SK-N-SH (cell line): ENCODE measurements at regions not wholly inside any gene's neighbourhood (a gene's known extent, or its start where the extent isn't known, plus 50 kb on each side); places are given as distances from the start of the nearest gene placed in this dataset.

ENCODE experiments used
- CTCF ChIA-PET: fragments of 300-600, 350-600 bp; formaldehyde crosslinking; extraction: SDS; loops from one replicate; lab custom pipeline; 2021; lab: Yijun Ruan, JAX
- POLR2A ChIA-PET: fragments of 350-600 bp; sonication (Branson Sonifier 250); formaldehyde crosslinking; extraction: SDS; loops from one replicate; lab custom pipeline; 2020; ENCODE audit warnings: antibody characterized with exemption, inconsistent platforms; lab: Yijun Ruan, JAX
- DNase-seq: peaks from one replicate; pipeline ENCODE4 v3.0.0; 2012
- H2AFZ ChIP-seq: fragments of 200-600 bp; sonication (generic); 2 replicates; pipeline ENCODE4 v1.8.1; 2016; ENCODE audit warnings: antibody characterized with exemption, mild to moderate bottlenecking, low read depth
- H3F3A ChIP-seq: fragments of 200-600 bp; sonication (generic); replicated peaks from 2 replicates; pipeline ENCODE3; 2016; ENCODE audit warnings: antibody characterized with exemption, mild to moderate bottlenecking; ENCODE audit not compliant: insufficient read depth
- H3K27ac ChIP-seq, 2 experiments: fragments of 200-500 bp in 1 of 2; fragments of 200-600 bp in 1 of 2; sonication (Bioruptor generic) in 1 of 2; sonication (generic), shearing (Covaris generic) in 1 of 2; 2 replicates each; pipeline versions ENCODE4 v1.5.1 to v1.6.1; 2014 to 2016; ENCODE audit warnings: low read depth in 2 of 2, inconsistent platforms in 1 of 2, low read length in 1 of 2, mild to moderate bottlenecking in 1 of 2, mixed read lengths in 1 of 2
- H3K27me3 ChIP-seq: fragments of 200-600 bp; sonication (generic), shearing (Covaris generic); 2 replicates; pipeline ENCODE4 v1.6.1; 2016; ENCODE audit warnings: mixed run types; ENCODE audit not compliant: insufficient read depth
- H3K36me3 ChIP-seq, 2 experiments: fragments of 200-500 bp in 1 of 2; fragments of 200-600 bp in 1 of 2; sonication (Bioruptor generic) in 1 of 2; sonication (generic) in 1 of 2; replicated peaks in 1 of 2; 2 replicates each; pipeline versions ENCODE3 to v1.5.1; 2014 to 2016; ENCODE audit warnings: low read length in 1 of 2, mild to moderate bottlenecking in 1 of 2; ENCODE audit not compliant: insufficient read depth in 2 of 2, control insufficient read depth in 1 of 2
- H3K4me1 ChIP-seq, 2 experiments: fragments of 200-500 bp in 1 of 2; fragments of 200-600 bp in 1 of 2; sonication (Bioruptor generic) in 1 of 2; sonication (generic), shearing (Covaris generic) in 1 of 2; 2 replicates each; pipeline versions ENCODE4 v1.5.1 to v1.6.1; 2014 to 2016; ENCODE audit warnings: low read depth in 1 of 2, low read length in 1 of 2, mixed run types in 1 of 2; ENCODE audit not compliant: insufficient read depth in 2 of 2, control insufficient read depth in 1 of 2
- H3K4me2 ChIP-seq: fragments of 200-600 bp; sonication (generic), shearing (Covaris generic); 2 replicates; pipeline ENCODE4 v1.6.1; 2017; ENCODE audit warnings: mixed run types
- H3K4me3 ChIP-seq, 2 experiments: fragments of 200-500 bp in 1 of 2; fragments of 200-600 bp in 1 of 2; sonication (Bioruptor generic) in 1 of 2; sonication (generic), shearing (Covaris generic) in 1 of 2; 2 replicates each; pipeline versions ENCODE4 v1.5.1 to v1.8.1; 2014 to 2016; ENCODE audit warnings: low read depth in 2 of 2, inconsistent platforms in 1 of 2, low read length in 1 of 2, mild to moderate bottlenecking in 1 of 2, mixed read lengths in 1 of 2, moderate library complexity in 1 of 2
- H3K79me2 ChIP-seq: fragments of 200-600 bp; sonication (generic); 2 replicates; pipeline ENCODE4 v1.8.1; 2017; ENCODE audit warnings: mild to moderate bottlenecking; ENCODE audit not compliant: insufficient read depth
- H3K9ac ChIP-seq: fragments of 200-600 bp; sonication (generic); 2 replicates; pipeline ENCODE4 v1.6.1; 2017; ENCODE audit warnings: mixed run types
- H3K9me2 ChIP-seq: fragments of 200-600 bp; sonication (generic); 2 replicates; pipeline ENCODE4 v1.6.1; 2017; ENCODE audit warnings: mixed run types
- H3K9me3 ChIP-seq: fragments of 200-600 bp; sonication (generic); 2 replicates; pipeline ENCODE4 v1.6.1; 2017; ENCODE audit warnings: mixed run types, mild to moderate bottlenecking, moderate library complexity
- H4K20me1 ChIP-seq: fragments of 200-600 bp; sonication (generic); 2 replicates; pipeline ENCODE4 v1.6.1; 2017; ENCODE audit warnings: mild to moderate bottlenecking, mixed run types; ENCODE audit not compliant: insufficient read depth
- JUND ChIP-seq: IDR thresholded peaks from 2 replicates; pipeline ENCODE4 v1.4.0; 2012
- NFIC ChIP-seq: IDR thresholded peaks from 2 replicates; pipeline ENCODE4 v1.4.0; 2012; ENCODE audit warnings: borderline replicate concordance
- RAD21 ChIP-seq: IDR thresholded peaks from 2 replicates; pipeline ENCODE4 v1.6.1; 2012; ENCODE audit warnings: mild to moderate bottlenecking, low read length
- SIN3A ChIP-seq: IDR thresholded peaks from 2 replicates; pipeline ENCODE4 v1.6.1; 2012; ENCODE audit warnings: low read depth, mild to moderate bottlenecking, low read length, moderate library complexity, borderline replicate concordance
- TAF1 ChIP-seq: IDR thresholded peaks from 2 replicates; pipeline ENCODE4 v1.6.1; 2012; ENCODE audit warnings: low read depth, mild to moderate bottlenecking, low read length, moderate library complexity, borderline replicate concordance
- YY1 ChIP-seq: IDR thresholded peaks from 2 replicates; pipeline ENCODE4 v1.4.0; 2012; ENCODE audit warnings: low read depth, mild to moderate bottlenecking
- WGBS: methylation state at CpG from one replicate; pipeline ENCODE4 v1.1.6; 2017; ENCODE audit warnings: low lambda C conversion rate; 5-methylcytosine and 5-hydroxymethylcytosine counted together
- TF ChIP-seq, protein P1 (sequence below): fragments of 150-350 bp; IDR thresholded peaks from 2 replicates; pipeline ENCODE4 v1.6.1; 2017; ENCODE audit warnings: antibody characterized with exemption, low read length, low read depth, borderline replicate concordance
- TF ChIP-seq, protein P2 (sequence below): IDR thresholded peaks from 2 replicates; pipeline ENCODE4 v1.6.1; 2012; ENCODE audit warnings: mild to moderate bottlenecking, low read depth, low read length, moderate library complexity
- TF ChIP-seq, protein P3 (sequence below): fragments of 200-600 bp; sonication (generic); IDR thresholded peaks from 2 replicates; pipeline ENCODE4 v1.6.1; 2017; ENCODE audit warnings: antibody characterized with exemption, mild to moderate bottlenecking, moderate library complexity

DNA sequence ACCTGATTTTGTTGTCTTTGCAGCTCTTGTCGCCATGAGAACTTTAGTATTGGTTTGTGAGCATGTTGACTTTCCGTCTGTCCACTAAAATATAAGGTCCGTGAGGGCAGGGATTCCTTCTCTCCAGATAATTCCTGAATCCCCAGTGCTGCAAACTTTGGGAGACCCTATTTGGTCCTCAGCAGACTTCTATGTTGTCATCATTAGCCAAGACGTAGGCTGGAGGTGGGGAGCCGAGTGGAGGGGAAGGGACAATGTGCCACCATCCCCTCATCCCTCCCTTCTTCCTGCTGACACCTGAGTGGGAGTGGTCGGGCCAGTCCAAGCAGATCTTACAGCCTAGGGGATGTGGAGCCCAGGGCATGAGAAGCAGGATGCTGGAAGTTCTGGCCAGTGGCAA, 690.6 kb downstream of the TBC1D22A start:
- Histone ChIP-seq H3K4me1 (peaks cover 0 to 11% of the 10 kb centered on the region in 2 experiments; a peak in 1 of 4 replicates), H3F3A (no peaks in the 10 kb centered on the region), H3K9me3 (peaks cover 11% of the 10 kb centered on the region), H3K4me3 (no peak overlapping the region), H3K9ac (no peak overlapping the region), H3K9me2 (no peaks in the 10 kb centered on the region), H3K27ac (no peak overlapping the region), H4K20me1 (no peaks in the 10 kb centered on the region), H2AFZ (no peak overlapping the region), H3K4me2 (no peak overlapping the region), H3K36me3 (no peaks in the 10 kb centered on the region), H3K79me2 (no peaks in the 10 kb centered on the region), H3K27me3 (no peaks in the 10 kb centered on the region)
- ChIA-PET CTCF (no interaction called here), POLR2A (no interaction called here)
- 19% methylated on average over 6 of the region's 6 CpGs for WGBS
- no peak for DNase-seq
- no peak for TF ChIP-seq YY1
- TF ChIP-seq, protein P1, sequence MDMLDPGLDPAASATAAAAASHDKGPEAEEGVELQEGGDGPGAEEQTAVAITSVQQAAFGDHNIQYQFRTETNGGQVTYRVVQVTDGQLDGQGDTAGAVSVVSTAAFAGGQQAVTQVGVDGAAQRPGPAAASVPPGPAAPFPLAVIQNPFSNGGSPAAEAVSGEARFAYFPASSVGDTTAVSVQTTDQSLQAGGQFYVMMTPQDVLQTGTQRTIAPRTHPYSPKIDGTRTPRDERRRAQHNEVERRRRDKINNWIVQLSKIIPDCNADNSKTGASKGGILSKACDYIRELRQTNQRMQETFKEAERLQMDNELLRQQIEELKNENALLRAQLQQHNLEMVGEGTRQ: no peak
- TF ChIP-seq TAF1: no peak
- no peak for TF ChIP-seq NFIC
- no peak for TF ChIP-seq JUND
- TF ChIP-seq, protein P2, sequence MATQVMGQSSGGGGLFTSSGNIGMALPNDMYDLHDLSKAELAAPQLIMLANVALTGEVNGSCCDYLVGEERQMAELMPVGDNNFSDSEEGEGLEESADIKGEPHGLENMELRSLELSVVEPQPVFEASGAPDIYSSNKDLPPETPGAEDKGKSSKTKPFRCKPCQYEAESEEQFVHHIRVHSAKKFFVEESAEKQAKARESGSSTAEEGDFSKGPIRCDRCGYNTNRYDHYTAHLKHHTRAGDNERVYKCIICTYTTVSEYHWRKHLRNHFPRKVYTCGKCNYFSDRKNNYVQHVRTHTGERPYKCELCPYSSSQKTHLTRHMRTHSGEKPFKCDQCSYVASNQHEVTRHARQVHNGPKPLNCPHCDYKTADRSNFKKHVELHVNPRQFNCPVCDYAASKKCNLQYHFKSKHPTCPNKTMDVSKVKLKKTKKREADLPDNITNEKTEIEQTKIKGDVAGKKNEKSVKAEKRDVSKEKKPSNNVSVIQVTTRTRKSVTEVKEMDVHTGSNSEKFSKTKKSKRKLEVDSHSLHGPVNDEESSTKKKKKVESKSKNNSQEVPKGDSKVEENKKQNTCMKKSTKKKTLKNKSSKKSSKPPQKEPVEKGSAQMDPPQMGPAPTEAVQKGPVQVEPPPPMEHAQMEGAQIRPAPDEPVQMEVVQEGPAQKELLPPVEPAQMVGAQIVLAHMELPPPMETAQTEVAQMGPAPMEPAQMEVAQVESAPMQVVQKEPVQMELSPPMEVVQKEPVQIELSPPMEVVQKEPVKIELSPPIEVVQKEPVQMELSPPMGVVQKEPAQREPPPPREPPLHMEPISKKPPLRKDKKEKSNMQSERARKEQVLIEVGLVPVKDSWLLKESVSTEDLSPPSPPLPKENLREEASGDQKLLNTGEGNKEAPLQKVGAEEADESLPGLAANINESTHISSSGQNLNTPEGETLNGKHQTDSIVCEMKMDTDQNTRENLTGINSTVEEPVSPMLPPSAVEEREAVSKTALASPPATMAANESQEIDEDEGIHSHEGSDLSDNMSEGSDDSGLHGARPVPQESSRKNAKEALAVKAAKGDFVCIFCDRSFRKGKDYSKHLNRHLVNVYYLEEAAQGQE: no peak
- no peak for TF ChIP-seq SIN3A

DNA sequence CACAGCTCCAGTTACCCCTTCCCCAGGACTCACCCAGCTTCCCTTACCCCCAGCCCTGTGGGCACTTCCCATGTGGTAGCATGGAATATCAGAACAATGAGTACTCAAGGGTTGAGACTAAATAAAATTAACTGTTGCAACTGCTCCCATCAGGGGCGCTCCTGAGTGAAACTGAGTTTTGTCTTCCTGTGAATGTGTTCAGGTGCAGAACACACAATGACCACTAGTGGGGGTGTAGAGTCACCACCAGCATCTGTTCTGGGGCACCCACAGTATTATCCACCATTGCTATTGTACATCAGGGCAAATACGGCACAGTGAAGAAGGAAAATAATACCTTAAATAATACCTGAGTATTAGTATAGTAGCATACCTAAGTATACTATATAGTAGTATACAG, 689.7 kb downstream of the TBC1D22A start:
- no peak overlapping the region for H3K9ac ChIP-seq
- H3K27me3 ChIP-seq: no peaks in the 10 kb centered on the region
- H3K4me1 ChIP-seq: peaks cover 0 to 11% of the 10 kb centered on the region in 2 experiments; a peak in 1 of 4 replicates
- no peaks in the 10 kb centered on the region for H3K9me2 ChIP-seq
- no peaks in the 10 kb centered on the region for H3F3A ChIP-seq
- CTCF ChIA-PET: interaction anchor here (1.0 to 1.6 kb wide), 3 partner anchors 13 to 657 kb away, joined by 3 read pairs; no protein-coding TSS in a partner anchor
- H3K9me3 ChIP-seq: peaks cover 11% of the 10 kb centered on the region
- POLR2A ChIA-PET: no interaction called here
- no peak overlapping the region for H3K4me2 ChIP-seq
- TF ChIP-seq RAD21: peak; percentile 22; the same call in 1 of the 2 replicates
- TF ChIP-seq, protein P2: no peak
- TF ChIP-seq TAF1: no peak
- TF ChIP-seq, protein P3, sequence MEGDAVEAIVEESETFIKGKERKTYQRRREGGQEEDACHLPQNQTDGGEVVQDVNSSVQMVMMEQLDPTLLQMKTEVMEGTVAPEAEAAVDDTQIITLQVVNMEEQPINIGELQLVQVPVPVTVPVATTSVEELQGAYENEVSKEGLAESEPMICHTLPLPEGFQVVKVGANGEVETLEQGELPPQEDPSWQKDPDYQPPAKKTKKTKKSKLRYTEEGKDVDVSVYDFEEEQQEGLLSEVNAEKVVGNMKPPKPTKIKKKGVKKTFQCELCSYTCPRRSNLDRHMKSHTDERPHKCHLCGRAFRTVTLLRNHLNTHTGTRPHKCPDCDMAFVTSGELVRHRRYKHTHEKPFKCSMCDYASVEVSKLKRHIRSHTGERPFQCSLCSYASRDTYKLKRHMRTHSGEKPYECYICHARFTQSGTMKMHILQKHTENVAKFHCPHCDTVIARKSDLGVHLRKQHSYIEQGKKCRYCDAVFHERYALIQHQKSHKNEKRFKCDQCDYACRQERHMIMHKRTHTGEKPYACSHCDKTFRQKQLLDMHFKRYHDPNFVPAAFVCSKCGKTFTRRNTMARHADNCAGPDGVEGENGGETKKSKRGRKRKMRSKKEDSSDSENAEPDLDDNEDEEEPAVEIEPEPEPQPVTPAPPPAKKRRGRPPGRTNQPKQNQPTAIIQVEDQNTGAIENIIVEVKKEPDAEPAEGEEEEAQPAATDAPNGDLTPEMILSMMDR: peak; percentile 36
- H3K27ac ChIP-seq: no peak overlapping the region
- DNase-seq: peak; percentile 62
- H2AFZ ChIP-seq: no peak overlapping the region
- no peak overlapping the region for H3K4me3 ChIP-seq
- H3K79me2 ChIP-seq: no peaks in the 10 kb centered on the region
- WGBS: 53% methylated on average over 2 of the region's 2 CpGs
- no peaks in the 10 kb centered on the region for H3K36me3 ChIP-seq
- no peaks in the 10 kb centered on the region for H4K20me1 ChIP-seq
